IMR-90 (cell line): ENCODE measurements at regions not wholly inside any gene's neighbourhood (a gene's known extent, or its start where the extent isn't known, plus 50 kb on each side); places are given as distances from the start of the nearest gene placed in this dataset.

ENCODE experiments used
- ATAC-seq: fragments of 200-7000 bp; cut with Tn5 transposase; 2 replicates; pipeline ENCODE4 v1.9.1; 2020; ENCODE audit warnings: low read depth, mild to moderate bottlenecking, moderate library complexity
- BruUV-seq: library from RNA; stranded (reverse); fragments of 400-500 nt; replicated peaks from 2 replicates; lab custom pipeline; 2021; lab: Mats Ljungman, UMichigan
- CTCF ChIA-PET: fragments of 300-600 bp; formaldehyde crosslinking; extraction: SDS; loops from one replicate; lab custom pipeline; 2021; ENCODE audit warnings: antibody characterized with exemption; lab: Yijun Ruan, JAX
- POLR2A ChIA-PET: fragments of 300-600 bp; sonication (Branson Sonifier 250); formaldehyde crosslinking; loops from one replicate; lab custom pipeline; 2022; ENCODE audit warnings: antibody characterized with exemption; ENCODE audit not compliant: unreplicated experiment; lab: Charles Lee
- DNase-seq: peaks from one replicate; pipeline ENCODE4 v3.0.0; 2013
- H2AFZ ChIP-seq: replicated peaks from 2 replicates; pipeline ENCODE3; 2013; ENCODE audit warnings: low read length, mild to moderate bottlenecking; ENCODE audit not compliant: poor library complexity
- H2AK5ac ChIP-seq: 2 replicates; pipeline ENCODE4 v1.6.1; 2013; ENCODE audit warnings: low read depth, low read length, inconsistent platforms
- H2AK9ac ChIP-seq: replicated peaks from 2 replicates; pipeline ENCODE3; 2013; ENCODE audit warnings: mild to moderate bottlenecking, low read depth, low read length, moderate library complexity; ENCODE audit not compliant: poor library complexity
- H2BK120ac ChIP-seq: 2 replicates; pipeline ENCODE4 v1.6.1; 2013; ENCODE audit warnings: low read depth, low read length, inconsistent platforms
- H2BK15ac ChIP-seq: 3 replicates; pipeline ENCODE4 v1.6.1; 2013; ENCODE audit warnings: low read depth, low read length, inconsistent platforms
- H2BK20ac ChIP-seq: 2 replicates; pipeline ENCODE4 v1.6.1; 2013; ENCODE audit warnings: low read depth, mild to moderate bottlenecking, inconsistent platforms, low read length, moderate library complexity
- H2BK5ac ChIP-seq: 2 replicates; pipeline ENCODE4 v1.6.1; 2013; ENCODE audit warnings: mild to moderate bottlenecking, low read depth, low read length, inconsistent platforms; ENCODE audit not compliant: poor library complexity, severe bottlenecking
- H3K14ac ChIP-seq: replicated peaks from 2 replicates; pipeline ENCODE4 v1.6.1; 2013; ENCODE audit warnings: low read depth, low read length, inconsistent platforms
- H3K18ac ChIP-seq: 2 replicates; pipeline ENCODE4 v1.6.1; 2013; ENCODE audit warnings: low read depth, low read length, control low read depth
- H3K23ac ChIP-seq: 2 replicates; pipeline ENCODE4 v1.6.1; 2013; ENCODE audit warnings: low read depth, low read length, inconsistent platforms
- H3K27ac ChIP-seq: 2 replicates; pipeline ENCODE4 v1.5.1; 2013; ENCODE audit warnings: mild to moderate bottlenecking, control low read depth, low read length; ENCODE audit not compliant: insufficient read depth
- H3K27me3 ChIP-seq: 2 replicates; pipeline ENCODE4 v1.6.1; 2013; ENCODE audit warnings: low read length; ENCODE audit not compliant: control insufficient read depth, insufficient read depth
- H3K36me3 ChIP-seq: 2 replicates; pipeline ENCODE4 v1.6.1; 2013; ENCODE audit warnings: low read length, mixed read lengths; ENCODE audit not compliant: control insufficient read depth, insufficient read depth
- H3K4ac ChIP-seq: 2 replicates; pipeline ENCODE4 v1.6.1; 2013; ENCODE audit warnings: low read depth, low read length, inconsistent platforms
- H3K4me1 ChIP-seq: 2 replicates; pipeline ENCODE4 v1.6.1; 2013; ENCODE audit warnings: low read length, mixed read lengths; ENCODE audit not compliant: control insufficient read depth, insufficient read depth
- H3K4me2 ChIP-seq: 2 replicates; pipeline ENCODE4 v1.6.1; 2013; ENCODE audit warnings: low read depth, mild to moderate bottlenecking, control low read depth, low read length, moderate library complexity
- H3K4me3 ChIP-seq: 2 replicates; pipeline ENCODE4 v1.5.1; 2013; ENCODE audit warnings: low read depth, mild to moderate bottlenecking, control low read depth, low read length, moderate library complexity; ENCODE audit not compliant: insufficient read depth
- H3K56ac ChIP-seq: 2 replicates; pipeline ENCODE4 v1.6.1; 2013; ENCODE audit warnings: low read length, inconsistent platforms; ENCODE audit not compliant: insufficient read depth; ENCODE audit errors: extremely low read depth
- H3K79me1 ChIP-seq, 2 experiments: 2 replicates each; pipeline ENCODE4 v1.6.1; 2013; ENCODE audit warnings: low read length in 2 of 2, inconsistent platforms in 1 of 2, low read depth in 1 of 2
- H3K9ac ChIP-seq: 2 replicates; pipeline ENCODE4 v1.6.1; 2013; ENCODE audit warnings: low read depth, low read length, control low read depth
- H3K9me1 ChIP-seq: 2 replicates; pipeline ENCODE4 v1.6.1; 2013; ENCODE audit warnings: low read length, inconsistent platforms; ENCODE audit not compliant: insufficient read depth
- H3K9me3 ChIP-seq: 2 replicates; pipeline ENCODE4 v1.6.1; 2013; ENCODE audit warnings: low read length; ENCODE audit not compliant: control insufficient read depth, insufficient read depth
- H4K20me1 ChIP-seq: 2 replicates; pipeline ENCODE4 v1.6.1; 2013; ENCODE audit warnings: low read length, inconsistent platforms; ENCODE audit not compliant: insufficient read depth
- H4K5ac ChIP-seq: 2 replicates; pipeline ENCODE4 v1.6.1; 2013; ENCODE audit warnings: mild to moderate bottlenecking, low read depth, low read length, control low read depth
- H4K8ac ChIP-seq, 2 experiments: 2 replicates each; pipeline ENCODE4 v1.6.1; 2013; ENCODE audit warnings: low read depth in 2 of 2, low read length in 2 of 2, control low read depth in 1 of 2, inconsistent platforms in 1 of 2
- H4K91ac ChIP-seq: 2 replicates; pipeline ENCODE4 v1.6.1; 2013; ENCODE audit warnings: low read depth, low read length, inconsistent platforms; ENCODE audit not compliant: insufficient read depth
- ELK1 ChIP-seq: fragments of 150-350 bp; IDR thresholded peaks from 2 replicates; pipeline ENCODE4 v1.6.1; 2016; ENCODE audit warnings: low read depth, mild to moderate bottlenecking, low read length, moderate library complexity, borderline replicate concordance
- MAZ ChIP-seq: IDR thresholded peaks from 2 replicates; pipeline ENCODE4 v1.6.1; 2012; ENCODE audit warnings: low read depth, mild to moderate bottlenecking, low read length, improper control_type of control experiment, moderate library complexity, borderline replicate concordance
- MXI1 ChIP-seq: IDR thresholded peaks from 2 replicates; pipeline ENCODE4 v1.6.1; 2012; ENCODE audit warnings: low read depth, mild to moderate bottlenecking, low read length, moderate library complexity, borderline replicate concordance
- NFE2L2 ChIP-seq: fragments of 150-350 bp; IDR thresholded peaks from 2 replicates; pipeline ENCODE4 v1.6.1; 2016; ENCODE audit warnings: low read depth, mild to moderate bottlenecking, low read length
- RCOR1 ChIP-seq: IDR thresholded peaks from 2 replicates; pipeline ENCODE4 v1.6.1; 2012; ENCODE audit warnings: mild to moderate bottlenecking, low read length, improper control_type of control experiment; ENCODE audit not compliant: insufficient replicate concordance
- RFX5 ChIP-seq: IDR thresholded peaks from 2 replicates; pipeline ENCODE4 v1.8.0; 2012; ENCODE audit warnings: low read depth, mild to moderate bottlenecking, low read length, moderate library complexity
- WGBS, 2 experiments: methylation state at CpG; one replicate each; pipeline versions ENCODE4 v1.1.5 to v1.1.7; 2013; ENCODE audit warnings: missing lambda C conversion rate in 2 of 2; ENCODE audit not compliant: insufficient read length in 1 of 2; ENCODE audit errors: extremely low coverage in 2 of 2; 5-methylcytosine and 5-hydroxymethylcytosine counted together
- dilution Hi-C: fragments of 300-500 bp; cut with HindIII; formaldehyde crosslinking; loops from one replicate; pipeline ENCODE4 v1.14.3; 2018; ENCODE audit warnings: low sequenced_read_pairs; ENCODE audit not compliant: unreplicated experiment
- in situ Hi-C: fragments of 300-500 bp; cut with MboI; formaldehyde crosslinking; loops from 3 replicates; pipeline ENCODE4 v1.14.3; 2019; ENCODE audit warnings: low sequenced_read_pairs, inconsistent platforms, mixed read lengths
- intact Hi-C: fragments of 100-400 bp; cut with micrococcal nuclease; formaldehyde crosslinking; loops from 2 replicates; pipeline ENCODE4 v1.10.0; 2022
- TF ChIP-seq, protein P1 (sequence below): fragments of 150-350 bp; IDR thresholded peaks from 2 replicates; pipeline ENCODE4 v1.6.1; 2017; ENCODE audit warnings: mild to moderate bottlenecking, antibody characterized with exemption, low read length, low read depth

DNA sequence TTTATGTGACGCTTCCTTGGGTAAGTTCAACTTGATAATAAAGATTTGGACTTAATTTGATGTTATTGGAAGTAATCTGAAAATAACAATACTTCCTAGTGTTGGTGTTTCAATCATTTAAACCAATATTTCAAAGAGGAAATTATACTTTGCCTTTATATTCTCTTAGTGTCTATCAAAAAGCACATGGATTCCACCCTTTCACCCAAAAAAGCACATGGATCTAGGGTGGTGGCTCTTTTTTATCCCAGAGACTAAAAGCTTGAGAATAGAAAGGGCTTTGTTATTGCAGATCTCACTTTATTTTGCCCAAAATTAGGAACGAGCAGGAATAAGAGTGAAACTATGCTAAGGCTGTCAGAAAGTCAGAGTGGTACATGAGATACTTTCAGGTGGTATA, 75.1 kb upstream of the RASGEF1B start:
- Histone ChIP-seq H3K9me1 (no peaks in the 10 kb centered on the region), H2BK15ac (no peak overlapping the region), H3K27ac (no peak overlapping the region), H3K14ac (no peak overlapping the region), H3K79me1 (no peaks in the 10 kb centered on the region), H2BK5ac (no peak overlapping the region), H3K36me3 (no peaks in the 10 kb centered on the region), H4K91ac (no peak overlapping the region), H4K8ac (no peak overlapping the region), H2BK120ac (no peak overlapping the region), H3K23ac (no peak overlapping the region), H3K56ac (no peak overlapping the region), H2AK5ac (no peak overlapping the region), H2AFZ (no peak overlapping the region), H3K4me1 (no peaks in the 10 kb centered on the region), H3K4ac (no peak overlapping the region), H3K9me3 (no peaks in the 10 kb centered on the region), H2AK9ac (no peak overlapping the region), H3K27me3 (peaks cover 1% of the 10 kb centered on the region; the same call in 1 of the 2 replicates), H3K4me3 (no peak overlapping the region), H4K5ac (no peak overlapping the region), H3K9ac (no peak overlapping the region), H3K18ac (no peak overlapping the region), H3K4me2 (no peak overlapping the region), H2BK20ac (no peak overlapping the region), H4K20me1 (no peaks in the 10 kb centered on the region)
- intact Hi-C loops (no loop called here), in situ Hi-C loops (no loop called here), dilution Hi-C loops (no loop called here)
- no TSS peak for BruUV-seq
- TF ChIP-seq NFE2L2, result no peak
- TF ChIP-seq MXI1, result no peak
- TF ChIP-seq ELK1, result no peak
- no peak for TF ChIP-seq RFX5
- TF ChIP-seq, protein P1, sequence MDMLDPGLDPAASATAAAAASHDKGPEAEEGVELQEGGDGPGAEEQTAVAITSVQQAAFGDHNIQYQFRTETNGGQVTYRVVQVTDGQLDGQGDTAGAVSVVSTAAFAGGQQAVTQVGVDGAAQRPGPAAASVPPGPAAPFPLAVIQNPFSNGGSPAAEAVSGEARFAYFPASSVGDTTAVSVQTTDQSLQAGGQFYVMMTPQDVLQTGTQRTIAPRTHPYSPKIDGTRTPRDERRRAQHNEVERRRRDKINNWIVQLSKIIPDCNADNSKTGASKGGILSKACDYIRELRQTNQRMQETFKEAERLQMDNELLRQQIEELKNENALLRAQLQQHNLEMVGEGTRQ, result no peak
- TF ChIP-seq MAZ, result no peak
- TF ChIP-seq RCOR1, result no peak
- DNase-seq (no peak), ATAC-seq (no peak)
- ChIA-PET POLR2A (no interaction called here), CTCF (no interaction called here)
- no CpG with 5 or more reads among the region's 2 CpGs for WGBS, 2 experiments
